Trophoblast cell (in vitro differentiated cells and primary cell): ENCODE measurements at regions not wholly inside any gene's neighbourhood (a gene's known extent, or its start where the extent isn't known, plus 50 kb on each side); places are given as distances from the start of the nearest gene placed in this dataset.

Experiments used
- DNase-seq, 2 donors: peaks; one replicate each; pipeline ENCODE4 v3.0.0-alpha.2; 2016
- H2AFZ ChIP-seq: 2 replicates; pipeline ENCODE4 v1.6.1; 2013; ENCODE audit warnings: low read length, moderate library complexity, mild to moderate bottlenecking; ENCODE audit not compliant: insufficient read depth, poor library complexity
- H2AK5ac ChIP-seq: 2 replicates; pipeline ENCODE4 v1.6.1; 2013; ENCODE audit warnings: mild to moderate bottlenecking, low read length
- H2BK120ac ChIP-seq: 2 replicates; pipeline ENCODE4 v1.6.1; 2013; ENCODE audit warnings: low read length, mild to moderate bottlenecking, moderate library complexity; ENCODE audit not compliant: insufficient read depth, poor library complexity
- H2BK12ac ChIP-seq: 2 replicates; pipeline ENCODE4 v1.6.1; 2013; ENCODE audit warnings: mild to moderate bottlenecking, low read length, moderate library complexity
- H2BK5ac ChIP-seq: 2 replicates; pipeline ENCODE4 v1.6.1; 2013; ENCODE audit warnings: low read length, low read depth, moderate library complexity, mild to moderate bottlenecking; ENCODE audit not compliant: poor library complexity
- H3K14ac ChIP-seq: 2 replicates; pipeline ENCODE4 v1.6.1; 2013; ENCODE audit warnings: mild to moderate bottlenecking, low read length
- H3K18ac ChIP-seq: 2 replicates; pipeline ENCODE4 v1.6.1; 2013; ENCODE audit warnings: mild to moderate bottlenecking, low read length
- H3K23ac ChIP-seq: 2 replicates; pipeline ENCODE4 v1.6.1; 2013; ENCODE audit warnings: low read length
- H3K27ac ChIP-seq: 2 replicates; pipeline ENCODE4 v1.5.1; 2013; ENCODE audit warnings: low read depth, mild to moderate bottlenecking, inconsistent platforms, low read length, moderate library complexity
- H3K27me3 ChIP-seq: 2 replicates; pipeline ENCODE4 v1.6.1; 2013; ENCODE audit warnings: inconsistent platforms, mild to moderate bottlenecking, low read length, moderate library complexity; ENCODE audit not compliant: insufficient read depth
- H3K36me3 ChIP-seq, 2 experiments: 1 replicate in 1 of 2; 2 replicates in 1 of 2; pipeline ENCODE4 v1.6.1; 2013; ENCODE audit warnings: low read length in 2 of 2, mild to moderate bottlenecking in 2 of 2, moderate library complexity in 1 of 2; ENCODE audit not compliant: insufficient read depth in 2 of 2, control insufficient read depth in 1 of 2
- H3K4ac ChIP-seq: 2 replicates; pipeline ENCODE4 v1.6.1; 2013; ENCODE audit warnings: low read depth, mild to moderate bottlenecking, low read length, moderate library complexity
- H3K4me1 ChIP-seq, 2 experiments: 1 replicate in 1 of 2; 2 replicates in 1 of 2; pipeline ENCODE4 v1.6.1; 2013; ENCODE audit warnings: low read length in 2 of 2, mild to moderate bottlenecking in 2 of 2, moderate library complexity in 1 of 2; ENCODE audit not compliant: insufficient read depth in 2 of 2, control insufficient read depth in 1 of 2
- H3K4me2 ChIP-seq: 2 replicates; pipeline ENCODE4 v1.6.1; 2013; ENCODE audit warnings: inconsistent platforms, mild to moderate bottlenecking, low read length, moderate library complexity
- H3K4me3 ChIP-seq: 2 replicates; pipeline ENCODE4 v1.5.1; 2013; ENCODE audit warnings: mild to moderate bottlenecking, low read depth, low read length, inconsistent platforms
- H3K79me1 ChIP-seq: one replicate; pipeline ENCODE4 v1.6.1; 2013; ENCODE audit warnings: low read length
- H3K79me2 ChIP-seq: 2 replicates; pipeline ENCODE4 v1.6.1; 2013; ENCODE audit warnings: low read length, mild to moderate bottlenecking; ENCODE audit not compliant: control insufficient read depth, insufficient read depth, poor library complexity
- H3K9ac ChIP-seq: 2 replicates; pipeline ENCODE4 v1.6.1; 2013; ENCODE audit warnings: mild to moderate bottlenecking, low read length
- H3K9me3 ChIP-seq: 2 replicates; pipeline ENCODE4 v1.6.1; 2013; ENCODE audit warnings: low read depth, mild to moderate bottlenecking, control low read depth, inconsistent platforms, low read length; ENCODE audit not compliant: insufficient read depth
- H4K12ac ChIP-seq: 2 replicates; pipeline ENCODE4 v1.6.1; 2013; ENCODE audit warnings: low read depth, mild to moderate bottlenecking, low read length, moderate library complexity
- H4K8ac ChIP-seq: 2 replicates; pipeline ENCODE4 v1.6.1; 2013; ENCODE audit warnings: low read depth, mild to moderate bottlenecking, low read length, moderate library complexity
- H4K91ac ChIP-seq: one replicate; pipeline ENCODE4 v1.6.1; 2013; ENCODE audit warnings: low read depth, mild to moderate bottlenecking, low read length, moderate library complexity
- WGBS: extraction: QIAGEN DNeasy Blood & Tissue Kit; methylation state at CpG from one replicate; pipeline ENCODE4 v1.1.7; 2013; ENCODE audit warnings: missing lambda C conversion rate; ENCODE audit not compliant: insufficient read length, insufficient coverage; ENCODE audit errors: extremely low coverage; 5-methylcytosine and 5-hydroxymethylcytosine counted together

DNA sequence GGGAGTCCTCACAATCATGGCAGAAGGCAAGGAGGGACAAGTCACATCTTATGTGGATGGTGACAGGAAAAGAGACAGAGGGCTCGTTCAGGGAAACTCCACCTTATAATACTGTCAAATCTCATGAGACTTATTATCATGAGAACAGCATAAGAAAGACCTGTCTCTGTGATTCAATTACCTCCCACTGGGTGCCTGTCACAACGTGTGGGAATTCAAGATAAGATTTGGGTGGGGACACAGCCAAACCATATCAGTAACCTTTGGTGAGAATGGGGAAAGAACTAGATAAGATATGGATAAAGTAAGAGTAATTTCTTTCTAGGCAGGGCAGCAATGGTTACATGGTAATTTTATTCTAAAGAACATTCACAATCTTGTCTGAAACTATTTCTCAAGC is 344.9 kb upstream of the KLF12 start:
- Histone ChIP-seq H3K79me1 (no peaks in the 10 kb centered on the region), H2BK5ac (no peak overlapping the region), H3K14ac (no peak overlapping the region), H3K79me2 (no peaks in the 10 kb centered on the region), H3K36me3 (no peaks in the 10 kb centered on the region), H4K8ac (no peak overlapping the region), H3K4me2 (no peak overlapping the region), H3K4ac (no peak overlapping the region), H4K91ac (no peak overlapping the region), H3K4me1 (no peaks in the 10 kb centered on the region), H4K12ac (no peak overlapping the region), H3K27ac (no peak overlapping the region), H3K23ac (no peak overlapping the region), H2AFZ (no peak overlapping the region), H3K9me3 (no peaks in the 10 kb centered on the region), H2AK5ac (no peak overlapping the region), H3K9ac (no peak overlapping the region), H3K4me3 (no peak overlapping the region), H3K18ac (no peak overlapping the region), H3K27me3 (no peaks in the 10 kb centered on the region), H2BK12ac (no peak overlapping the region), H2BK120ac (no peak overlapping the region)
- DNase-seq, result no peak
- WGBS, result no CpG with 5 or more reads among the region's 2 CpGs

DNA sequence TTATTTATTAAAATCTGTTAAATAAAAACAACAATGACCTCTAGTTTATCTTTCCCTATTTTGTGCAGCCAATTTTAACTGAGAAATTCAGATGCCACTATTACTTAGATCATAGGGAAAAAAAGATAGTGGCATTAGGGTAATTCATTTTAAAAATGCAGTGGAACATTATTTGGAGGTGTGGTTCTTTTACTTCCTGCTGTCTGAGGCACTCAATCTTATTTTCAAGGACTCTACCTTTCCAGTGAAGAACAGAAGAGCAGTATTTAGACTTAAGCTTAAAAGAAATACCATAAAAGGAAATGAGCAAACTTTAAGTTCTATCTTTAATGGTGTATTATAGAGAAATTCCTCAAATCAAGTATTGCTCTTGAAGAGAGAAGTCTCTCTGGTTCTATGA is 342.6 kb upstream of the KLF12 start:
- Histone ChIP-seq H2AK5ac (no peak overlapping the region), H3K79me1 (no peaks in the 10 kb centered on the region), H3K18ac (no peak overlapping the region), H2BK120ac (no peak overlapping the region), H3K4ac (no peak overlapping the region), H3K27ac (no peak overlapping the region), H2BK5ac (no peak overlapping the region), H3K14ac (no peak overlapping the region), H3K4me2 (no peak overlapping the region), H3K9ac (no peak overlapping the region), H2BK12ac (no peak overlapping the region), H4K91ac (no peak overlapping the region), H3K4me3 (no peak overlapping the region), H2AFZ (no peak overlapping the region), H3K79me2 (no peaks in the 10 kb centered on the region), H3K4me1 (no peaks in the 10 kb centered on the region), H4K8ac (no peak overlapping the region), H3K27me3 (no peaks in the 10 kb centered on the region), H3K36me3 (no peaks in the 10 kb centered on the region), H4K12ac (no peak overlapping the region), H3K9me3 (no peaks in the 10 kb centered on the region), H3K23ac (no peak overlapping the region)
- DNase-seq, result no peak

GRCh38 chr13:74476365-74476764 is 342.2 kb upstream of the KLF12 start:
- H3K4me3 ChIP-seq, result no peak overlapping the region
- H4K91ac ChIP-seq, result no peak overlapping the region
- H3K79me2 ChIP-seq, result no peaks in the 10 kb centered on the region
- no peak overlapping the region for H3K27ac ChIP-seq
- no peaks in the 10 kb centered on the region for H3K27me3 ChIP-seq
- no peak overlapping the region for H3K9ac ChIP-seq
- no peak overlapping the region for H3K18ac ChIP-seq
- H3K14ac ChIP-seq, result no peak overlapping the region
- H3K23ac ChIP-seq, result no peak overlapping the region
- no peak overlapping the region for H2AK5ac ChIP-seq
- DNase-seq, result no peak
- no peaks in the 10 kb centered on the region for H3K36me3 ChIP-seq
- no peak overlapping the region for H3K4ac ChIP-seq
- H4K12ac ChIP-seq, result no peak overlapping the region
- no peaks in the 10 kb centered on the region for H3K79me1 ChIP-seq
- H4K8ac ChIP-seq, result no peak overlapping the region
- H3K9me3 ChIP-seq, result no peaks in the 10 kb centered on the region
- no peak overlapping the region for H3K4me2 ChIP-seq
- no peaks in the 10 kb centered on the region for H3K4me1 ChIP-seq
- no peak overlapping the region for H2BK5ac ChIP-seq
- H2AFZ ChIP-seq, result no peak overlapping the region
- H2BK12ac ChIP-seq, result no peak overlapping the region
- WGBS, result no CpG with 5 or more reads among the region's 1 CpG
- no peak overlapping the region for H2BK120ac ChIP-seq

- Histone ChIP-seq H4K91ac (no peak overlapping the region), H2AFZ (no peak overlapping the region), H2BK12ac (no peak overlapping the region), H3K27ac (no peak overlapping the region), H3K4ac (no peak overlapping the region), H2BK5ac (no peak overlapping the region), H3K18ac (no peak overlapping the region), H3K4me2 (no peak overlapping the region), H3K9me3 (no peaks in the 10 kb centered on the region), H3K79me1 (no peaks in the 10 kb centered on the region), H3K23ac (no peak overlapping the region), H3K27me3 (no peaks in the 10 kb centered on the region), H2BK120ac (no peak overlapping the region), H4K12ac (no peak overlapping the region), H3K36me3 (no peaks in the 10 kb centered on the region), H3K9ac (no peak overlapping the region), H4K8ac (no peak overlapping the region), H3K4me3 (no peak overlapping the region), H3K4me1 (no peaks in the 10 kb centered on the region), H2AK5ac (no peak overlapping the region), H3K14ac (no peak overlapping the region), H3K79me2 (no peaks in the 10 kb centered on the region)
- no peak for DNase-seq
Measured at GRCh38 chr13:74466864-74467263, 332.7 kb upstream of the KLF12 start.

- Histone ChIP-seq H3K27ac (no peak overlapping the region), H3K4me3 (no peak overlapping the region), H2BK12ac (no peak overlapping the region), H3K4ac (no peak overlapping the region), H2AK5ac (no peak overlapping the region), H2BK120ac (no peak overlapping the region), H3K9ac (no peak overlapping the region), H3K27me3 (no peaks in the 10 kb centered on the region), H4K91ac (no peak overlapping the region), H3K9me3 (no peaks in the 10 kb centered on the region), H3K4me2 (no peak overlapping the region), H3K23ac (no peak overlapping the region), H3K18ac (no peak overlapping the region), H3K79me2 (no peaks in the 10 kb centered on the region), H2AFZ (no peak overlapping the region), H2BK5ac (no peak overlapping the region), H3K4me1 (no peaks in the 10 kb centered on the region), H3K14ac (no peak overlapping the region), H4K8ac (no peak overlapping the region), H3K79me1 (no peaks in the 10 kb centered on the region), H4K12ac (no peak overlapping the region), H3K36me3 (no peaks in the 10 kb centered on the region)
- no CpG with 5 or more reads among the region's 2 CpGs for WGBS
- no peak for DNase-seq
Measured at GRCh38 chr13:74466020-74466419, 331.8 kb upstream of the KLF12 start.
